ENCODE measurements at regions not wholly inside any gene's neighbourhood (a gene's known extent, or its start where the extent isn't known, plus 50 kb on each side); places are given as distances from the start of the nearest gene placed in this dataset.

DNA sequence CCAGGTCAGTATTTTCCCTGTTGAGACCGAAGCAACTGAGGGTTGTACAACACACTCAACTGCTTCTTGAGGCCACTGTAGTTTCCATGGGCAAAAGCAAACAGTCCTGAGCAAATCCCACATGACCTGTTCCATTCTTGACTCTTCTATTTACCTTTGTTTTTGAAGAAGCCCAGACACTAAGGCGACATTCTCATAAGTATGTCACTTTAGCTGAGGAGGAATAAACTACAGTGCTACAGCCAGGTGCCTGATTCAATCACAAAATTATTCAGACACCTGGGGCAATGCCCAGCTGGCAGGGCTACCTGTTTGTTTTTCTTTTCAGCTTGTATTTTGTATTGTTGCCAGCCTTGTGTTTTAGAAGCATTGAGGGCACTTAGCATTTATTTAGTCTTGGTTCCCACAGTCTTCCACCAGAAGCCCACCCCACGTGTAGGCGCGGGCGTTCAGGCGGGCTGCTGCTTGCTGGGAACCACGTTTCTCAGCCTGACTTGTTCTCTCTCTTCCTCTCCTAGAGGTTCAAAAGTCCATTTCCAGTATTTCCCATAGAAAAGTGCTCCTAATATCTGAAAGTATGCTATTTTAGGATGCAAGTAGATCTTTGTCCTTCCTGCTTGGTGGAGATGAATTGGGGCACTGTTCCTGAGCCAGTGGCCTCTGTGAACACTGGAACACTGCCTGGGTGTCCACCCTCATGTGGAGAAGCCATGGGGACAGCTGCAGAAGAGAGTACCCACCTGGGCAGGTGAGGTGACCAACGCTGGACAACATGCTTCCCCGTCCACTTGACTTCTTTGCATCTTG is 99.0 kb upstream of the COPS8 start:
- Histone ChIP-seq H3K9ac (ENCODE audit: insufficient read depth, low read length) (no peak overlapping the region), H2AFZ (ENCODE audit: low read length) (no peak overlapping the region), H3K36me3 (ENCODE audit: control insufficient read depth, insufficient read depth, low read length) (no peaks in the 10 kb centered on the region), H3K27ac (ENCODE audit: insufficient read depth, low read length) (no peak overlapping the region), H3K27me3 (ENCODE audit: control insufficient read depth, insufficient read depth, low read length) (peaks cover 2% of the 10 kb centered on the region), H3K4me1 (ENCODE audit: control insufficient read depth, extremely low read depth, insufficient read depth, low read length) (no peaks in the 10 kb centered on the region), H3K4me3 (replicated peaks in 1 of 4; ENCODE audit: control extremely low read depth in 1 of 4, insufficient read depth in 1 of 4, low read depth in 3 of 4, low read length in 4 of 4) (no peak overlapping the region), H3K4me2 (ENCODE audit: extremely low read depth, insufficient read depth, low read length) (no peak overlapping the region), H4K20me1 (ENCODE audit: control insufficient read depth, extremely low read depth, insufficient read depth, low read length) (no peaks in the 10 kb centered on the region), H3K9me3 (ENCODE audit: control insufficient read depth, insufficient read depth, low read depth, low read length) (no peaks in the 10 kb centered on the region), H3K79me2 (ENCODE audit: control insufficient read depth, insufficient read depth, low read length) (no peaks in the 10 kb centered on the region)
- DNase-seq (ENCODE audit: low read depth in 2 of 2) = no peak
- no peak for TF ChIP-seq CTCF (conservative IDR thresholded peaks at IDR 0.05 in 1 of 2, IDR thresholded peaks at IDR 0.05 in 1 of 2; ENCODE audit: low read depth in 1 of 2, low read length in 2 of 2)
- no peak for TF ChIP-seq EZH2 (IDR thresholded peaks at IDR 0.05; ENCODE audit: low read length, missing control alignments)

GRCh38 chr2:236988216-236988615 is 97.5 kb upstream of the COPS8 start:
- no peaks in the 10 kb centered on the region for H4K20me1 ChIP-seq (ENCODE audit: control insufficient read depth, extremely low read depth, insufficient read depth, low read length)

More at GRCh38 chr2:236988216-236988615, 97.5 kb upstream of the COPS8 start:
- no peak for DNase-seq (ENCODE audit: low read depth in 2 of 2)
- no peaks in the 10 kb centered on the region for H3K79me2 ChIP-seq (ENCODE audit: control insufficient read depth, insufficient read depth, low read length)
- no peak overlapping the region for H3K4me3 ChIP-seq (replicated peaks in 1 of 4; ENCODE audit: control extremely low read depth in 1 of 4, insufficient read depth in 1 of 4, low read depth in 3 of 4, low read length in 4 of 4)
- H3K27ac ChIP-seq (ENCODE audit: insufficient read depth, low read length) = no peak overlapping the region
- no peaks in the 10 kb centered on the region for H3K36me3 ChIP-seq (ENCODE audit: control insufficient read depth, insufficient read depth, low read length)
- no peak overlapping the region for H2AFZ ChIP-seq (ENCODE audit: low read length)
- no peaks in the 10 kb centered on the region for H3K4me1 ChIP-seq (ENCODE audit: control insufficient read depth, extremely low read depth, insufficient read depth, low read length)
- no peak overlapping the region for H3K9ac ChIP-seq (ENCODE audit: insufficient read depth, low read length)
- H3K9me3 ChIP-seq (ENCODE audit: control insufficient read depth, insufficient read depth, low read depth, low read length) = no peaks in the 10 kb centered on the region
- peaks cover 2% of the 10 kb centered on the region for H3K27me3 ChIP-seq (ENCODE audit: control insufficient read depth, insufficient read depth, low read length)
- no peak overlapping the region for H3K4me2 ChIP-seq (ENCODE audit: extremely low read depth, insufficient read depth, low read length)
- no peak for TF ChIP-seq EZH2 (IDR thresholded peaks at IDR 0.05; ENCODE audit: low read length, missing control alignments)
- no peak for TF ChIP-seq CTCF (conservative IDR thresholded peaks at IDR 0.05 in 1 of 2, IDR thresholded peaks at IDR 0.05 in 1 of 2; ENCODE audit: low read depth in 1 of 2, low read length in 2 of 2)

All from fibroblast of lung (primary cell).